K562 (cell line): ENCODE measurements at regions not wholly inside any gene's neighbourhood (a gene's known extent, or its start where the extent isn't known, plus 50 kb on each side); places are given as distances from the start of the nearest gene placed in this dataset.

ENCODE experiments used
- ATAC-seq: fragments of 200-7000 bp; cut with Tn5 transposase; 3 replicates; pipeline ENCODE4 v1.9.1; 2020; ENCODE audit warnings: moderate library complexity
- BruUV-seq: library from RNA; stranded (reverse); fragments of 400-500 nt; replicated peaks from 2 replicates; lab custom pipeline; 2021; lab: Mats Ljungman, UMichigan
- CTCF ChIA-PET: fragments of 300-600 bp; formaldehyde crosslinking; extraction: SDS; loops from one replicate; lab custom pipeline; 2021; ENCODE audit warnings: low intra/inter-chr PET ratio; lab: Yijun Ruan, JAX
- POLR2A ChIA-PET: fragments of 300-600, 350-650 bp; sonication (Branson Sonifier 250); formaldehyde crosslinking; extraction: SDS; loops from one replicate; lab custom pipeline; 2021; ENCODE audit warnings: antibody characterized with exemption, inconsistent platforms; lab: Yijun Ruan, JAX
- DNase-seq, 4 experiments: peaks; one replicate each; pipeline versions ENCODE4 v3.0.0 to v3.0.0-alpha.2; 2011 to 2018; ENCODE audit warnings: low spot score in 3 of 4, mixed read lengths in 3 of 4; ENCODE audit errors: extremely low read depth in 1 of 4
- FAIRE-seq: peaks from 2 replicates; lab custom pipeline; 2011; peaks lifted over from hg19 to GRCh38; lab: Jason Lieb, UNC
- H2AFZ ChIP-seq: 2 replicates; pipeline ENCODE4 v1.6.0; 2011; ENCODE audit warnings: low read depth, low read length, control low read depth, inconsistent platforms
- H3K27ac ChIP-seq: fragments of 200-600 bp; 3 replicates; pipeline ENCODE4 v1.8.0; 2011; ENCODE audit warnings: low read depth, mild to moderate bottlenecking, control low read depth, inconsistent platforms, low read length, moderate library complexity, mixed read lengths; ENCODE audit errors: extremely low read depth
- H3K27me3 ChIP-seq, 2 experiments: fragments of 300-600 bp in 1 of 2; 2 replicates in 1 of 2; 3 replicates in 1 of 2; pipeline versions ENCODE4 v1.6.0 to v1.8.0; 2011; ENCODE audit warnings: inconsistent platforms in 2 of 2, low read length in 2 of 2, mild to moderate bottlenecking in 1 of 2, mixed read lengths in 1 of 2, moderate library complexity in 1 of 2; ENCODE audit not compliant: control insufficient read depth in 2 of 2, insufficient read depth in 2 of 2
- H3K36me3 ChIP-seq: fragments of 300-600 bp; 3 replicates; pipeline ENCODE4 v1.8.0; 2011; ENCODE audit warnings: mild to moderate bottlenecking, low read length, inconsistent platforms; ENCODE audit not compliant: control insufficient read depth, insufficient read depth
- H3K4me1 ChIP-seq, 2 experiments: fragments of 200-600 bp in 1 of 2; replicated peaks in 1 of 2; 2 replicates in 1 of 2; 3 replicates in 1 of 2; pipeline versions ENCODE4 v1.5.1 to v1.8.0; 2011; ENCODE audit warnings: inconsistent platforms in 2 of 2, low read length in 2 of 2, mild to moderate bottlenecking in 1 of 2, mixed read lengths in 1 of 2, moderate library complexity in 1 of 2; ENCODE audit not compliant: control insufficient read depth in 2 of 2, insufficient read depth in 2 of 2
- H3K4me2 ChIP-seq: 2 replicates; pipeline ENCODE4 v1.6.1; 2011; ENCODE audit warnings: low read length, control low read depth, inconsistent platforms, mixed read lengths; ENCODE audit not compliant: insufficient read depth
- H3K4me3 ChIP-seq: fragments of 200-600 bp; sonication (generic), shearing (Covaris generic); 2 replicates; pipeline ENCODE4 v1.5.1; 2016; ENCODE audit warnings: control low read depth, inconsistent platforms
- H3K79me2 ChIP-seq: fragments of 200-600 bp; 3 replicates; pipeline ENCODE4 v1.8.0; 2011; ENCODE audit warnings: low read length, inconsistent platforms; ENCODE audit not compliant: control insufficient read depth, insufficient read depth
- H3K9ac ChIP-seq, 2 experiments: 2 replicates each; pipeline versions ENCODE4 v1.6.0 to v1.6.1; 2011; ENCODE audit warnings: low read depth in 2 of 2, low read length in 2 of 2, control low read depth in 1 of 2, inconsistent platforms in 1 of 2, mild to moderate bottlenecking in 1 of 2, mixed read lengths in 1 of 2; ENCODE audit not compliant: insufficient read depth in 1 of 2
- H3K9me1 ChIP-seq: one replicate; pipeline ENCODE4 v1.6.0; 2011; ENCODE audit warnings: inconsistent platforms, mild to moderate bottlenecking, low read length, moderate library complexity; ENCODE audit not compliant: control insufficient read depth, insufficient read depth
- H3K9me3 ChIP-seq: replicated peaks from 2 replicates; pipeline ENCODE4 v1.5.1; 2011; ENCODE audit warnings: low read depth, low read length, inconsistent platforms; ENCODE audit not compliant: control insufficient read depth, insufficient read depth
- H4K20me1 ChIP-seq: replicated peaks from 2 replicates; pipeline ENCODE4 v1.6.1; 2011; ENCODE audit warnings: low read length, inconsistent platforms, mixed read lengths; ENCODE audit not compliant: control insufficient read depth, insufficient read depth
- ARID3B ChIP-seq: fragments of 250-450 bp; sonication (Bioruptor Pico); IDR thresholded peaks from 2 replicates; pipeline ENCODE4 v1.4.0; 2020; ENCODE audit warnings: borderline replicate concordance
- CEBPB ChIP-seq: fragments of 450-650 bp; IDR thresholded peaks from 2 replicates; pipeline ENCODE4 v1.6.1; 2016; ENCODE audit warnings: missing genetic modification characterization, missing compliant biosample characterization
- CREM ChIP-seq: IDR thresholded peaks from 2 replicates; pipeline ENCODE4 v1.6.1; 2014; ENCODE audit warnings: antibody characterized with exemption, low read depth
- ELK3 ChIP-seq: fragments of 450-650 bp; formaldehyde crosslinking; IDR thresholded peaks from 2 replicates; pipeline ENCODE4 v1.4.0; 2020; ENCODE audit warnings: mild to moderate bottlenecking
- NELFE ChIP-seq: IDR thresholded peaks from 2 replicates; pipeline ENCODE4 v1.6.1; 2011; ENCODE audit warnings: mild to moderate bottlenecking; ENCODE audit not compliant: insufficient read depth, insufficient read length
- U2AF1 ChIP-seq: fragments of 200-400 bp; formaldehyde crosslinking; optimal IDR thresholded peaks from 2 replicates; pipeline ENCODE3; 2017; ENCODE audit warnings: mild to moderate bottlenecking, low read depth, low read length, moderate library complexity
- ZBTB7A ChIP-seq: IDR thresholded peaks from 2 replicates; pipeline ENCODE4 v1.6.1; 2011; ENCODE audit warnings: low read depth, mild to moderate bottlenecking, low read length, moderate library complexity, borderline replicate concordance; ENCODE audit not compliant: control insufficient read depth
- ZNF3 ChIP-seq: fragments of 250-450 bp; sonication (Bioruptor Pico); IDR thresholded peaks from 2 replicates; pipeline ENCODE4 v1.5.0; 2021; ENCODE audit warnings: mild to moderate bottlenecking, moderate library complexity
- WGBS: fragments of 100-300 bp; shearing (Covaris generic); methylation state at CpG from one replicate; pipeline ENCODE4 v1.1.6; 2016; ENCODE audit warnings: low coverage, mixed read lengths; ENCODE audit not compliant: insufficient coverage; ENCODE audit errors: missing lambda C conversion rate; 5-methylcytosine and 5-hydroxymethylcytosine counted together
- in situ Hi-C: fragments of 300-500 bp; cut with MboI; formaldehyde crosslinking; loops from 4 replicates; pipeline ENCODE4 v1.15.0; 2018; ENCODE audit warnings: inconsistent platforms, mixed read lengths
- intact Hi-C: fragments of 100-400 bp; cut with micrococcal nuclease; formaldehyde crosslinking; loops from 2 replicates; pipeline ENCODE4 v1.14.2; 2022
- TF ChIP-seq, protein P1 (sequence below): fragments of 250-450 bp; sonication (Bioruptor Pico); IDR thresholded peaks from 2 replicates; pipeline ENCODE4 v1.6.1; 2021; ENCODE audit warnings: mild to moderate bottlenecking

GRCh38 chr3:44175070-44175469, 66.6 kb upstream of the TOPAZ1 start:
- TF ChIP-seq ELK3, result no peak
- no peak for TF ChIP-seq U2AF1
- TF ChIP-seq ARID3B (CRISPR knock-in tag), result no peak
- TF ChIP-seq CREM, result no peak
- TF ChIP-seq ZNF3, result no peak
- TF ChIP-seq ZBTB7A, result no peak
- TF ChIP-seq NELFE, result no peak
- no peak for TF ChIP-seq CEBPB (tag)
- TF ChIP-seq, protein P1, sequence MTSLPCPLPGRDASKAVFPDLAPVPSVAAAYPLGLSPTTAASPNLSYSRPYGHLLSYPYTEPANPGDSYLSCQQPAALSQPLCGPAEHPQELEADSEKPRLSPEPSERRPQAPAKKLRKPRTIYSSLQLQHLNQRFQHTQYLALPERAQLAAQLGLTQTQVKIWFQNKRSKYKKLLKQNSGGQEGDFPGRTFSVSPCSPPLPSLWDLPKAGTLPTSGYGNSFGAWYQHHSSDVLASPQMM (CRISPR knock-in tag), result no peak
- 0% methylated on average over 2 of the region's 2 CpGs for WGBS
- ChIA-PET CTCF (no interaction called here), POLR2A (interaction anchor here (1.0 to 1.1 kb wide), 2 partner anchors 14 to 46 kb away, joined by 3 to 6 read pairs; no protein-coding TSS in a partner anchor)
- FAIRE-seq (no peak), DNase-seq (no peak), ATAC-seq (no peak)
- Histone ChIP-seq H3K27me3 (peaks cover 0 to 19% of the 10 kb centered on the region in 2 experiments; a peak in 2 of 5 replicates), H3K4me1 (no peaks in the 10 kb centered on the region), H4K20me1 (no peaks in the 10 kb centered on the region), H2AFZ (no peak overlapping the region), H3K9me3 (no peaks in the 10 kb centered on the region), H3K4me2 (no peak overlapping the region), H3K79me2 (no peaks in the 10 kb centered on the region), H3K4me3 (no peak overlapping the region), H3K9me1 (no peaks in the 10 kb centered on the region), H3K36me3 (no peaks in the 10 kb centered on the region), H3K9ac (no peak overlapping the region), H3K27ac (no peak overlapping the region)
- intact Hi-C loops (no loop called here), in situ Hi-C loops (loop anchor here (25.0 kb wide), 1 partner anchor 638 kb away; no protein-coding TSS in a partner anchor)
- no TSS peak for BruUV-seq
